Loucy (cell line): ENCODE measurements at regions not wholly inside any gene's neighbourhood (a gene's known extent, or its start where the extent isn't known, plus 50 kb on each side); places are given as distances from the start of the nearest gene placed in this dataset.
"Not testable (repeated sequence)": the region's sequence is repeated elsewhere in the genome, so short reads cannot be mapped to it uniquely, and the experiment has no call there.

ENCODE experiments used
- H2AFZ ChIP-seq: fragments of 200-600 bp; sonication (generic); 2 replicates; pipeline ENCODE4 v1.6.0; 2016; ENCODE audit warnings: antibody characterized with exemption, mild to moderate bottlenecking, low read length, moderate library complexity
- H3F3A ChIP-seq: fragments of 200-600 bp; 2 replicates; pipeline ENCODE4 v1.6.0; 2016; ENCODE audit warnings: antibody characterized with exemption, low read depth, mild to moderate bottlenecking
- H3K27me3 ChIP-seq: fragments of 200-600 bp; sonication (generic); 2 replicates; pipeline ENCODE4 v1.6.1; 2014; ENCODE audit warnings: low read length, mild to moderate bottlenecking; ENCODE audit not compliant: insufficient read depth, poor library complexity, severe bottlenecking
- H3K36me3 ChIP-seq: fragments of 200-600 bp; sonication (generic); 2 replicates; pipeline ENCODE4 v1.6.1; 2016; ENCODE audit warnings: low read length; ENCODE audit not compliant: insufficient read depth
- H3K4me1 ChIP-seq: fragments of 200-600 bp; sonication (generic); 2 replicates; pipeline ENCODE4 v1.5.1; 2014; ENCODE audit warnings: low read length, mild to moderate bottlenecking; ENCODE audit not compliant: insufficient read depth, poor library complexity, severe bottlenecking
- H3K4me2 ChIP-seq: fragments of 200-600 bp; sonication (generic); 2 replicates; pipeline ENCODE4 v1.6.0; 2014; ENCODE audit warnings: antibody characterized with exemption, low read length, low read depth, mild to moderate bottlenecking; ENCODE audit not compliant: poor library complexity, severe bottlenecking
- H3K4me3 ChIP-seq: fragments of 200-600 bp; sonication (generic); 2 replicates; pipeline ENCODE4 v1.5.1; 2014; ENCODE audit warnings: low read length, mild to moderate bottlenecking, mixed read lengths; ENCODE audit not compliant: poor library complexity, severe bottlenecking
- H3K79me2 ChIP-seq: fragments of 200-600 bp; sonication (generic); 2 replicates; pipeline ENCODE4 v1.6.1; 2014; ENCODE audit warnings: low read length; ENCODE audit not compliant: insufficient read depth
- H3K9ac ChIP-seq: fragments of 200-600 bp; sonication (generic); 2 replicates; pipeline ENCODE4 v1.6.0; 2014; ENCODE audit warnings: mild to moderate bottlenecking, low read depth, low read length, moderate library complexity; ENCODE audit not compliant: poor library complexity, severe bottlenecking
- H3K9me2 ChIP-seq: fragments of 200-600 bp; sonication (generic); replicated peaks from 2 replicates; pipeline ENCODE4 v1.6.1; 2016; ENCODE audit warnings: low read depth, low read length, mixed read lengths
- H3K9me3 ChIP-seq: fragments of 200-600 bp; sonication (generic); 2 replicates; pipeline ENCODE4 v1.6.1; 2014; ENCODE audit warnings: mild to moderate bottlenecking, antibody characterized with exemption, low read length, low read depth; ENCODE audit not compliant: insufficient read depth
- H4K20me1 ChIP-seq: fragments of 200-600 bp; sonication (generic); 2 replicates; pipeline ENCODE4 v1.6.0; 2014; ENCODE audit warnings: antibody characterized with exemption, low read length, mild to moderate bottlenecking; ENCODE audit not compliant: insufficient read depth, poor library complexity, severe bottlenecking
- CTCF ChIP-seq: fragments of 200-600 bp; sonication (generic); conservative IDR thresholded peaks from 2 replicates; pipeline ENCODE4 v1.5.1; 2014; ENCODE audit warnings: mild to moderate bottlenecking, antibody characterized with exemption, low read length
- EZH2phosphoT487 ChIP-seq: fragments of 200-600 bp; IDR thresholded peaks from 2 replicates; pipeline ENCODE4 v1.6.1; 2018; ENCODE audit warnings: antibody characterized with exemption, mild to moderate bottlenecking, moderate library complexity, borderline replicate concordance

- H3K4me3 ChIP-seq, result no peak overlapping the region
- H3F3A ChIP-seq, result no peaks in the 10 kb centered on the region
- no peak overlapping the region for H3K9ac ChIP-seq
- no peaks in the 10 kb centered on the region for H3K27me3 ChIP-seq
- H4K20me1 ChIP-seq, result no peaks in the 10 kb centered on the region
- no peaks in the 10 kb centered on the region for H3K79me2 ChIP-seq
- no peak overlapping the region for H3K4me2 ChIP-seq
- H2AFZ ChIP-seq, result no peak overlapping the region
- H3K4me1 ChIP-seq, result peaks cover 21% of the 10 kb centered on the region
- TF ChIP-seq CTCF (no peak), EZH2phosphoT487 (no peak)
- H3K9me2 ChIP-seq, result no peaks in the 10 kb centered on the region
- H3K36me3 ChIP-seq, result no peaks in the 10 kb centered on the region
- H3K9me3 ChIP-seq, result no peaks in the 10 kb centered on the region
Observed at GRCh38 chr4:108416831-108417230, 203.5 kb upstream of the RPL34 start.

GRCh38 chr4:108415389-108415788, 205.0 kb upstream of the RPL34 start:
- H3K4me2 ChIP-seq, result no peak overlapping the region
- no peaks in the 10 kb centered on the region for H3K9me3 ChIP-seq
- H3K9me2 ChIP-seq, result no peaks in the 10 kb centered on the region
- no peaks in the 10 kb centered on the region for H3F3A ChIP-seq
- no peak overlapping the region for H2AFZ ChIP-seq
- no peak overlapping the region for H3K9ac ChIP-seq
- no peaks in the 10 kb centered on the region for H3K79me2 ChIP-seq
- H3K4me1 ChIP-seq, result peaks cover 21% of the 10 kb centered on the region
- no peak overlapping the region for H3K4me3 ChIP-seq
- H3K36me3 ChIP-seq, result no peaks in the 10 kb centered on the region
- TF ChIP-seq CTCF, result no peak
- TF ChIP-seq EZH2phosphoT487, result no peak
- no peaks in the 10 kb centered on the region for H3K27me3 ChIP-seq
- H4K20me1 ChIP-seq, result no peaks in the 10 kb centered on the region

- H3K36me3 ChIP-seq, result no peaks in the 10 kb centered on the region
- no peak overlapping the region for H3K9ac ChIP-seq
- 0 out of 2 replicates have a peak overlapping the region, but pooled peaks have one; percentile 2 for H2AFZ ChIP-seq
- no peaks in the 10 kb centered on the region for H3F3A ChIP-seq
- no peaks in the 10 kb centered on the region for H4K20me1 ChIP-seq
- TF ChIP-seq EZH2phosphoT487, result no peak
- no peak for TF ChIP-seq CTCF
- no peak overlapping the region for H3K4me2 ChIP-seq
- no peaks in the 10 kb centered on the region for H3K27me3 ChIP-seq
- no peaks in the 10 kb centered on the region for H3K79me2 ChIP-seq
- H3K9me2 ChIP-seq, result no peaks in the 10 kb centered on the region
- H3K4me3 ChIP-seq, result no peak overlapping the region
- H3K4me1 ChIP-seq, result no peaks in the 10 kb centered on the region
- no peaks in the 10 kb centered on the region for H3K9me3 ChIP-seq
Observed at GRCh38 chr4:108411836-108412235, 208.5 kb upstream of the RPL34 start.

- not testable (repeated sequence) for H3F3A ChIP-seq, H3K27me3 ChIP-seq, H3K4me3 ChIP-seq, H3K36me3 ChIP-seq, H3K9me2 ChIP-seq, H3K9me3 ChIP-seq, H3K9ac ChIP-seq, H2AFZ ChIP-seq, H3K4me1 ChIP-seq, H4K20me1 ChIP-seq, H3K79me2 ChIP-seq, H3K4me2 ChIP-seq
Observed at GRCh38 chr4:108409691-108410090, 210.7 kb upstream of the RPL34 start.
